ENCODE measurements at regions not wholly inside any gene's neighbourhood (a gene's known extent, or its start where the extent isn't known, plus 50 kb on each side); places are given as distances from the start of the nearest gene placed in this dataset.

- TF ChIP-seq CTCF (IDR thresholded peaks at IDR 0.05) = no peak
- no peak for TF ChIP-seq EZH2phosphoT487 (IDR thresholded peaks at IDR 0.05)
- no peak for TF ChIP-seq EZH2 (IDR thresholded peaks at IDR 0.05)
These were observed 958.5 kb upstream of the MIR17HG start for GRCh38 chr13:90388887-90389452.

Data from neural progenitor cell (in vitro differentiated cells).